SK-N-SH (cell line): ENCODE measurements at regions not wholly inside any gene's neighbourhood (a gene's known extent, or its start where the extent isn't known, plus 50 kb on each side); places are given as distances from the start of the nearest gene placed in this dataset.

Experiments used
- CTCF ChIA-PET: fragments of 300-600, 350-600 bp; formaldehyde crosslinking; extraction: SDS; loops from one replicate; lab custom pipeline; 2021; lab: Yijun Ruan, JAX
- POLR2A ChIA-PET: fragments of 350-600 bp; sonication (Branson Sonifier 250); formaldehyde crosslinking; extraction: SDS; loops from one replicate; lab custom pipeline; 2020; ENCODE audit warnings: antibody characterized with exemption, inconsistent platforms; lab: Yijun Ruan, JAX
- DNase-seq: peaks from one replicate; pipeline ENCODE4 v3.0.0; 2012
- H2AFZ ChIP-seq: fragments of 200-600 bp; sonication (generic); 2 replicates; pipeline ENCODE4 v1.8.1; 2016; ENCODE audit warnings: antibody characterized with exemption, mild to moderate bottlenecking, low read depth
- H3F3A ChIP-seq: fragments of 200-600 bp; sonication (generic); replicated peaks from 2 replicates; pipeline ENCODE3; 2016; ENCODE audit warnings: antibody characterized with exemption, mild to moderate bottlenecking; ENCODE audit not compliant: insufficient read depth
- H3K27ac ChIP-seq, 2 experiments: fragments of 200-500 bp in 1 of 2; fragments of 200-600 bp in 1 of 2; sonication (Bioruptor generic) in 1 of 2; sonication (generic), shearing (Covaris generic) in 1 of 2; 2 replicates each; pipeline versions ENCODE4 v1.5.1 to v1.6.1; 2014 to 2016; ENCODE audit warnings: low read depth in 2 of 2, inconsistent platforms in 1 of 2, low read length in 1 of 2, mild to moderate bottlenecking in 1 of 2, mixed read lengths in 1 of 2
- H3K27me3 ChIP-seq: fragments of 200-600 bp; sonication (generic), shearing (Covaris generic); 2 replicates; pipeline ENCODE4 v1.6.1; 2016; ENCODE audit warnings: mixed run types; ENCODE audit not compliant: insufficient read depth
- H3K36me3 ChIP-seq, 2 experiments: fragments of 200-500 bp in 1 of 2; fragments of 200-600 bp in 1 of 2; sonication (Bioruptor generic) in 1 of 2; sonication (generic) in 1 of 2; replicated peaks in 1 of 2; 2 replicates each; pipeline versions ENCODE3 to v1.5.1; 2014 to 2016; ENCODE audit warnings: low read length in 1 of 2, mild to moderate bottlenecking in 1 of 2; ENCODE audit not compliant: insufficient read depth in 2 of 2, control insufficient read depth in 1 of 2
- H3K4me1 ChIP-seq, 2 experiments: fragments of 200-500 bp in 1 of 2; fragments of 200-600 bp in 1 of 2; sonication (Bioruptor generic) in 1 of 2; sonication (generic), shearing (Covaris generic) in 1 of 2; 2 replicates each; pipeline versions ENCODE4 v1.5.1 to v1.6.1; 2014 to 2016; ENCODE audit warnings: low read depth in 1 of 2, low read length in 1 of 2, mixed run types in 1 of 2; ENCODE audit not compliant: insufficient read depth in 2 of 2, control insufficient read depth in 1 of 2
- H3K4me2 ChIP-seq: fragments of 200-600 bp; sonication (generic), shearing (Covaris generic); 2 replicates; pipeline ENCODE4 v1.6.1; 2017; ENCODE audit warnings: mixed run types
- H3K4me3 ChIP-seq, 2 experiments: fragments of 200-500 bp in 1 of 2; fragments of 200-600 bp in 1 of 2; sonication (Bioruptor generic) in 1 of 2; sonication (generic), shearing (Covaris generic) in 1 of 2; 2 replicates each; pipeline versions ENCODE4 v1.5.1 to v1.8.1; 2014 to 2016; ENCODE audit warnings: low read depth in 2 of 2, inconsistent platforms in 1 of 2, low read length in 1 of 2, mild to moderate bottlenecking in 1 of 2, mixed read lengths in 1 of 2, moderate library complexity in 1 of 2
- H3K79me2 ChIP-seq: fragments of 200-600 bp; sonication (generic); 2 replicates; pipeline ENCODE4 v1.8.1; 2017; ENCODE audit warnings: mild to moderate bottlenecking; ENCODE audit not compliant: insufficient read depth
- H3K9ac ChIP-seq: fragments of 200-600 bp; sonication (generic); 2 replicates; pipeline ENCODE4 v1.6.1; 2017; ENCODE audit warnings: mixed run types
- H3K9me2 ChIP-seq: fragments of 200-600 bp; sonication (generic); 2 replicates; pipeline ENCODE4 v1.6.1; 2017; ENCODE audit warnings: mixed run types
- H3K9me3 ChIP-seq: fragments of 200-600 bp; sonication (generic); 2 replicates; pipeline ENCODE4 v1.6.1; 2017; ENCODE audit warnings: mixed run types, mild to moderate bottlenecking, moderate library complexity
- H4K20me1 ChIP-seq: fragments of 200-600 bp; sonication (generic); 2 replicates; pipeline ENCODE4 v1.6.1; 2017; ENCODE audit warnings: mild to moderate bottlenecking, mixed run types; ENCODE audit not compliant: insufficient read depth
- FOXJ3 ChIP-seq: sonication (generic); formaldehyde crosslinking; IDR thresholded peaks from 2 replicates; pipeline ENCODE4 v1.5.1; 2020; ENCODE audit warnings: mild to moderate bottlenecking, missing genetic modification reagents
- GABPA ChIP-seq: IDR thresholded peaks from 2 replicates; pipeline ENCODE4 v1.4.0; 2012; ENCODE audit warnings: low read depth, mild to moderate bottlenecking
- GATA2 ChIP-seq: sonication (generic); formaldehyde crosslinking; IDR thresholded peaks from 2 replicates; pipeline ENCODE4 v1.5.0; 2020; ENCODE audit warnings: mild to moderate bottlenecking, missing genetic modification reagents
- IRF3 ChIP-seq: fragments of 150-350 bp; IDR thresholded peaks from 2 replicates; pipeline ENCODE4 v1.6.1; 2016; ENCODE audit warnings: mild to moderate bottlenecking, low read depth, low read length
- MAX ChIP-seq: IDR thresholded peaks from 2 replicates; pipeline ENCODE4 v1.4.0; 2012; ENCODE audit warnings: low read depth
- MXI1 ChIP-seq: IDR thresholded peaks from 2 replicates; pipeline ENCODE4 v1.6.1; 2012; ENCODE audit warnings: mild to moderate bottlenecking, low read depth, low read length, improper control_type of control experiment
- POLR2AphosphoS5 ChIP-seq: IDR thresholded peaks from 2 replicates; pipeline ENCODE4 v1.6.1; 2012; ENCODE audit warnings: low read depth, low read length
- RAD21 ChIP-seq: IDR thresholded peaks from 2 replicates; pipeline ENCODE4 v1.6.1; 2012; ENCODE audit warnings: mild to moderate bottlenecking, low read length
- REST ChIP-seq: IDR thresholded peaks from 2 replicates; pipeline ENCODE4 v1.6.1; 2012; ENCODE audit warnings: mild to moderate bottlenecking, low read depth, low read length, moderate library complexity
- RFX5 ChIP-seq: IDR thresholded peaks from 2 replicates; pipeline ENCODE4 v1.6.1; 2012; ENCODE audit warnings: mild to moderate bottlenecking, improper control_type of control experiment, low read length
- RXRA ChIP-seq: IDR thresholded peaks from 2 replicates; pipeline ENCODE4 v1.4.0; 2012; ENCODE audit warnings: low read depth, mild to moderate bottlenecking, borderline replicate concordance
- SMC3 ChIP-seq: IDR thresholded peaks from 2 replicates; pipeline ENCODE4 v1.6.1; 2012; ENCODE audit warnings: low read depth, low read length, improper control_type of control experiment
- TAF1 ChIP-seq: IDR thresholded peaks from 2 replicates; pipeline ENCODE4 v1.6.1; 2012; ENCODE audit warnings: low read depth, mild to moderate bottlenecking, low read length, moderate library complexity, borderline replicate concordance
- USF2 ChIP-seq: fragments of 150-350 bp; IDR thresholded peaks from 2 replicates; pipeline ENCODE4 v1.6.1; 2017; ENCODE audit warnings: antibody characterized with exemption, low read length, low read depth, borderline replicate concordance
- YY1 ChIP-seq: IDR thresholded peaks from 2 replicates; pipeline ENCODE4 v1.4.0; 2012; ENCODE audit warnings: low read depth, mild to moderate bottlenecking
- WGBS: methylation state at CpG from one replicate; pipeline ENCODE4 v1.1.6; 2017; ENCODE audit warnings: low lambda C conversion rate; 5-methylcytosine and 5-hydroxymethylcytosine counted together

- Histone ChIP-seq H3K4me3 (no peak overlapping the region), H4K20me1 (no peaks in the 10 kb centered on the region), H3K4me2 (no peak overlapping the region), H3K9ac (no peak overlapping the region), H3K9me3 (no peaks in the 10 kb centered on the region), H3K4me1 (no peaks in the 10 kb centered on the region), H3K27me3 (no peaks in the 10 kb centered on the region; the same call in 1 of the 2 replicates), H3K27ac (no peak overlapping the region), H3K79me2 (no peaks in the 10 kb centered on the region), H3K9me2 (no peaks in the 10 kb centered on the region), H3F3A (no peaks in the 10 kb centered on the region), H3K36me3 (no peaks in the 10 kb centered on the region), H2AFZ (no peak overlapping the region)
- CTCF ChIA-PET = no interaction called here
- WGBS = 35% methylated on average over 19 of the region's 19 CpGs
- no peak for DNase-seq
- TF ChIP-seq MXI1 (no peak), MAX (no peak), TAF1 (no peak)
- POLR2A ChIA-PET = no interaction called here
These were observed 1046.9 kb downstream of the BRD1 start for GRCh38 chr22:48780597-48781277.

GRCh38 chr22:48779661-48780596 is 1047.7 kb downstream of the BRD1 start:
- 39% methylated on average over 22 of the region's 29 CpGs for WGBS
- no peak for DNase-seq
- CTCF ChIA-PET = no interaction called here
- Histone ChIP-seq H3K4me3 (no peak overlapping the region), H3K4me2 (no peak overlapping the region), H3K9ac (no peak overlapping the region), H3K27me3 (no peaks in the 10 kb centered on the region; the same call in 1 of the 2 replicates), H3K9me3 (no peaks in the 10 kb centered on the region), H3F3A (no peaks in the 10 kb centered on the region), H3K27ac (no peak overlapping the region), H3K36me3 (no peaks in the 10 kb centered on the region), H4K20me1 (no peaks in the 10 kb centered on the region), H3K9me2 (no peaks in the 10 kb centered on the region), H3K79me2 (no peaks in the 10 kb centered on the region), H2AFZ (no peak overlapping the region), H3K4me1 (no peaks in the 10 kb centered on the region)
- TF ChIP-seq RFX5 (no peak), RXRA (no peak), SMC3 (no peak), GABPA (no peak), RAD21 (no peak)
- POLR2A ChIA-PET = no interaction called here

- Histone ChIP-seq H2AFZ (no peak overlapping the region), H3K4me1 (no peaks in the 10 kb centered on the region), H3K27me3 (no peaks in the 10 kb centered on the region; the same call in 1 of the 2 replicates), H3K9me2 (no peaks in the 10 kb centered on the region), H3K9ac (no peak overlapping the region), H3K4me2 (no peak overlapping the region), H3K36me3 (no peaks in the 10 kb centered on the region), H3K4me3 (no peak overlapping the region), H3F3A (no peaks in the 10 kb centered on the region), H3K9me3 (no peaks in the 10 kb centered on the region), H4K20me1 (no peaks in the 10 kb centered on the region), H3K79me2 (no peaks in the 10 kb centered on the region), H3K27ac (no peak overlapping the region)
- WGBS = 32% methylated on average over 18 of the region's 24 CpGs
- POLR2A ChIA-PET = no interaction called here
- no peak for DNase-seq
- CTCF ChIA-PET = no interaction called here
- TF ChIP-seq IRF3 (no peak), USF2 (no peak), YY1 (no peak), GATA2 (CRISPR knock-in tag) (no peak), TAF1 (no peak), REST (no peak), RFX5 (no peak), POLR2AphosphoS5 (no peak), FOXJ3 (CRISPR knock-in tag) (no peak)
These were observed 1048.4 kb downstream of the BRD1 start for GRCh38 chr22:48779211-48779643.
